ENCODE measurements at regions not wholly inside any gene's neighbourhood (a gene's known extent, or its start where the extent isn't known, plus 50 kb on each side); places are given as distances from the start of the nearest gene placed in this dataset.

DNA sequence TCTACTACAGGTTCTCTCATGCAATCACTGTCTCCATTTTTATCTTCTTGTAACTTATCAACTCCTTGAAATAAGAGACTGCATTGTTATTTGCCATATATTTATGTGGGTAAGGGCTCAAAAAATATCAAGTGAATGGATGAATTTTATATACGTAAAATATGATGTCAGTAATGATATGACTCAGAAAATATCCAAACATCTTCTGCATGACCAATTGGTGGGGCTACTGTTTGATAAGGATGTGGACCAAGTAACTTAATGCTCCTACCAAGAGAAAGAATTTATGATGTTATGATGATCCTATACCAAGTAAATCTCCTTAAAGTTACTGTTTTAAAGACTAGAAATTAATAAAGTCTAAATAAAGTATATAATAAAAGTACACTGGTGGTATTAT is 103.7 kb downstream of the OGFRL1 start:
- Histone ChIP-seq H3K9me3 (replicated peaks; ENCODE audit: control insufficient read depth, insufficient read depth, low read length) (no peaks in the 10 kb centered on the region), H3K36me3 (ENCODE audit: control insufficient read depth in 2 of 2, insufficient read depth in 2 of 2, low read length in 1 of 2) (no peaks in the 10 kb centered on the region), H3K4me3 (no peak overlapping the region), H4K20me1 (ENCODE audit: control insufficient read depth, insufficient read depth) (no peaks in the 10 kb centered on the region), H2AFZ (ENCODE audit: control insufficient read depth, low read depth, low read length) (no peak overlapping the region), H3K79me2 (ENCODE audit: control insufficient read depth, insufficient read depth, low read length) (no peaks in the 10 kb centered on the region), H3K9ac (ENCODE audit: control insufficient read depth, insufficient read depth, low read length) (no peak overlapping the region), H3K27ac (ENCODE audit: control insufficient read depth, insufficient read depth) (no peak overlapping the region), H3K4me2 (ENCODE audit: control insufficient read depth, insufficient read depth) (no peak overlapping the region), H3K27me3 (replicated peaks in 1 of 2; ENCODE audit: control insufficient read depth in 2 of 2, insufficient read depth in 2 of 2, low read length in 1 of 2) (no peaks in the 10 kb centered on the region), H3K4me1 (ENCODE audit: control insufficient read depth, insufficient read depth, low read length) (no peaks in the 10 kb centered on the region)
- ChIA-PET RAD21 (ENCODE audit: unreplicated experiment) (no interaction called here), CTCF (interaction anchor here (1.1 to 1.4 kb wide), 2 partner anchors 118 to 693 kb away, joined by 4 to 5 read pairs; no protein-coding TSS in a partner anchor), SMC1A (ENCODE audit: uncharacterized antibody, unreplicated experiment) (interaction anchor here (1.0 kb wide), 1 partner anchor 16 kb away, joined by 3 read pairs; no protein-coding TSS in a partner anchor), POLR2A (no interaction called here)
- intact Hi-C loops (cut with micrococcal nuclease; ENCODE audit: unreplicated experiment), result no loop called here
- no peak for FAIRE-seq
- no TSS peak for BruUV-seq (replicated peaks)
- ATAC-seq, result no peak
- WGBS (ENCODE audit: insufficient coverage, insufficient replicate concordance, low lambda C conversion rate, missing lambda C conversion rate), result 65% methylated on average over 1 of the region's 1 CpG
- no peak for DNase-seq (ENCODE audit: low read depth, low spot score)
- in situ Hi-C loops (cut with MboI), result no loop called here
- TF ChIP-seq, protein P1, sequence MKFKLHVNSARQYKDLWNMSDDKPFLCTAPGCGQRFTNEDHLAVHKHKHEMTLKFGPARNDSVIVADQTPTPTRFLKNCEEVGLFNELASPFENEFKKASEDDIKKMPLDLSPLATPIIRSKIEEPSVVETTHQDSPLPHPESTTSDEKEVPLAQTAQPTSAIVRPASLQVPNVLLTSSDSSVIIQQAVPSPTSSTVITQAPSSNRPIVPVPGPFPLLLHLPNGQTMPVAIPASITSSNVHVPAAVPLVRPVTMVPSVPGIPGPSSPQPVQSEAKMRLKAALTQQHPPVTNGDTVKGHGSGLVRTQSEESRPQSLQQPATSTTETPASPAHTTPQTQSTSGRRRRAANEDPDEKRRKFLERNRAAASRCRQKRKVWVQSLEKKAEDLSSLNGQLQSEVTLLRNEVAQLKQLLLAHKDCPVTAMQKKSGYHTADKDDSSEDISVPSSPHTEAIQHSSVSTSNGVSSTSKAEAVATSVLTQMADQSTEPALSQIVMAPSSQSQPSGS (IDR thresholded peaks at IDR 0.05; ENCODE audit: low read length), result no peak
- TF ChIP-seq RAD51 (IDR thresholded peaks at IDR 0.05) (no peak), TBL1XR1 (IDR thresholded peaks at IDR 0.05; ENCODE audit: low read depth, low read length) (no peak), ZNF207 (IDR thresholded peaks at IDR 0.05; ENCODE audit: borderline replicate concordance) (no peak), RELA (IDR thresholded peaks at IDR 0.05; ENCODE audit: borderline replicate concordance, partially characterized antibody) (no peak), CEBPZ (IDR thresholded peaks at IDR 0.05; ENCODE audit: low read depth, low read length) (no peak), RBBP5 (conservative IDR thresholded peaks at IDR 0.05) (no peak), IKZF2 (IDR thresholded peaks at IDR 0.05) (no peak), ATF3 (IDR thresholded peaks at IDR 0.05; ENCODE audit: borderline replicate concordance, extremely low read depth, low read depth, low read length) (no peak), NR2C1 (IDR thresholded peaks at IDR 0.05) (no peak), MYB (IDR thresholded peaks at IDR 0.05; ENCODE audit: borderline replicate concordance, low read depth, low read length) (no peak), EED (IDR thresholded peaks at IDR 0.05; ENCODE audit: low read depth) (no peak), EZH2 (IDR thresholded peaks at IDR 0.05; ENCODE audit: borderline replicate concordance, control insufficient read depth, low read depth, low read length) (no peak), SREBF1 (IDR thresholded peaks at IDR 0.05; ENCODE audit: low read length) (no peak), BCL3 (IDR thresholded peaks at IDR 0.05; ENCODE audit: borderline replicate concordance, insufficient read depth, low read depth, low read length, poor library complexity, severe bottlenecking) (no peak), ZZZ3 (IDR thresholded peaks at IDR 0.05; ENCODE audit: control insufficient read depth, insufficient read length, low read depth) (no peak)
- TF ChIP-seq, protein P2, sequence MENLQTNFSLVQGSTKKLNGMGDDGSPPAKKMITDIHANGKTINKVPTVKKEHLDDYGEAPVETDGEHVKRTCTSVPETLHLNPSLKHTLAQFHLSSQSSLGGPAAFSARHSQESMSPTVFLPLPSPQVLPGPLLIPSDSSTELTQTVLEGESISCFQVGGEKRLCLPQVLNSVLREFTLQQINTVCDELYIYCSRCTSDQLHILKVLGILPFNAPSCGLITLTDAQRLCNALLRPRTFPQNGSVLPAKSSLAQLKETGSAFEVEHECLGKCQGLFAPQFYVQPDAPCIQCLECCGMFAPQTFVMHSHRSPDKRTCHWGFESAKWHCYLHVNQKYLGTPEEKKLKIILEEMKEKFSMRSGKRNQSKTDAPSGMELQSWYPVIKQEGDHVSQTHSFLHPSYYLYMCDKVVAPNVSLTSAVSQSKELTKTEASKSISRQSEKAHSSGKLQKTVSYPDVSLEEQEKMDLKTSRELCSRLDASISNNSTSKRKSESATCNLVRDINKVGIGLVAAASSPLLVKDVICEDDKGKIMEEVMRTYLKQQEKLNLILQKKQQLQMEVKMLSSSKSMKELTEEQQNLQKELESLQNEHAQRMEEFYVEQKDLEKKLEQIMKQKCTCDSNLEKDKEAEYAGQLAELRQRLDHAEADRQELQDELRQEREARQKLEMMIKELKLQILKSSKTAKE (IDR thresholded peaks at IDR 0.05; ENCODE audit: low read depth, poor library complexity, severe bottlenecking), result no peak
